Activated CD8-positive, alpha-beta T cell treated with anti-CD3 and anti-CD28 coated beads for 36 hours (primary cell): ENCODE measurements at regions not wholly inside any gene's neighbourhood (a gene's known extent, or its start where the extent isn't known, plus 50 kb on each side); places are given as distances from the start of the nearest gene placed in this dataset.

Source experiments
- ATAC-seq: fragments of 200-7000 bp; cut with Tn5 transposase; one replicate; pipeline ENCODE4 v1.10.0; 2021; ENCODE audit warnings: mild to moderate bottlenecking, moderate library complexity
- CTCF ChIA-PET: fragments of 350-600 bp; sonication (Branson Sonifier 250); formaldehyde crosslinking; loops from one replicate; lab custom pipeline; 2021; ENCODE audit warnings: antibody characterized with exemption; lab: Charles Lee
- POLR2A ChIA-PET: fragments of 350-600 bp; sonication (Branson Sonifier 250); formaldehyde crosslinking; loops from one replicate; lab custom pipeline; 2021; ENCODE audit warnings: antibody characterized with exemption; lab: Charles Lee
- DNase-seq: peaks from one replicate; pipeline ENCODE4 v3.0.0-alpha.2; 2020
- H3K27ac Mint-ChIP-seq: one replicate; pipeline ENCODE4 v1.8.0; 2021; ENCODE audit warnings: mild to moderate bottlenecking, mixed read lengths
- H3K27me3 Mint-ChIP-seq: one replicate; pipeline ENCODE4 v1.8.0; 2021; ENCODE audit warnings: mixed read lengths
- H3K36me3 Mint-ChIP-seq: one replicate; pipeline ENCODE4 v1.8.0; 2021; ENCODE audit warnings: low read depth, mixed read lengths
- H3K4me1 Mint-ChIP-seq: one replicate; pipeline ENCODE4 v1.8.0; 2021; ENCODE audit warnings: low read depth, mixed read lengths
- H3K4me3 Mint-ChIP-seq: one replicate; pipeline ENCODE4 v1.8.0; 2021; ENCODE audit warnings: mild to moderate bottlenecking, moderate library complexity, mixed read lengths
- H3K9me3 Mint-ChIP-seq: one replicate; pipeline ENCODE4 v1.8.0; 2021; ENCODE audit warnings: mixed read lengths
- CTCF ChIP-seq: fragments of 200-600 bp; IDR thresholded peaks from one replicate; pipeline ENCODE4 v1.8.0; 2022; ENCODE audit warnings: antibody characterized with exemption, mild to moderate bottlenecking
- intact Hi-C: fragments of 100-400 bp; cut with micrococcal nuclease; formaldehyde crosslinking; loops from one replicate; pipeline ENCODE4 v1.10.0; 2022

- intact Hi-C loops, result no loop called here
- Mint-ChIP-seq H3K36me3 (no peaks in the 10 kb centered on the region), H3K27me3 (no peaks in the 10 kb centered on the region), H3K4me1 (no peaks in the 10 kb centered on the region), H3K27ac (no peak overlapping the region), H3K4me3 (no peak overlapping the region), H3K9me3 (peaks cover 5% of the 10 kb centered on the region)
- no peak for TF ChIP-seq CTCF
- CTCF ChIA-PET, result no interaction called here
- no peak for DNase-seq
- POLR2A ChIA-PET, result no interaction called here
- no peak for ATAC-seq
Measured at GRCh38 chr12:78530100-78530765, 334.3 kb upstream of the SYT1 start.

- Mint-ChIP-seq H3K36me3 (no peaks in the 10 kb centered on the region), H3K27me3 (no peaks in the 10 kb centered on the region), H3K9me3 (peaks cover 3% of the 10 kb centered on the region), H3K27ac (no peak overlapping the region), H3K4me3 (no peak overlapping the region), H3K4me1 (no peaks in the 10 kb centered on the region)
- intact Hi-C loops, result no loop called here
- DNase-seq (no peak), ATAC-seq (no peak)
- TF ChIP-seq CTCF, result no peak
- ChIA-PET POLR2A (no interaction called here), CTCF (no interaction called here)
Measured at GRCh38 chr12:78531831-78532458, 332.6 kb upstream of the SYT1 start.

GRCh38 chr12:78534311-78534710 is 330.3 kb upstream of the SYT1 start:
- H3K4me3 Mint-ChIP-seq, result no peak overlapping the region
- H3K27me3 Mint-ChIP-seq, result no peaks in the 10 kb centered on the region
- ATAC-seq, result no peak

GRCh38 chr12:78540606-78541336 is 323.8 kb upstream of the SYT1 start:
- ChIA-PET POLR2A (no interaction called here), CTCF (no interaction called here)
- ATAC-seq (no peak), DNase-seq (no peak)
- no peak overlapping the region for H3K27ac Mint-ChIP-seq
- H3K9me3 Mint-ChIP-seq, result peaks cover 3% of the 10 kb centered on the region
- H3K4me3 Mint-ChIP-seq, result no peak overlapping the region
- H3K27me3 Mint-ChIP-seq, result no peaks in the 10 kb centered on the region
- no peaks in the 10 kb centered on the region for H3K36me3 Mint-ChIP-seq
- intact Hi-C loops, result no loop called here
- no peak for TF ChIP-seq CTCF
- H3K4me1 Mint-ChIP-seq, result no peaks in the 10 kb centered on the region

More at GRCh38 chr12:78534311-78534710, 330.3 kb upstream of the SYT1 start:
- CTCF ChIA-PET, result no interaction called here
- intact Hi-C loops, result no loop called here
- POLR2A ChIA-PET, result no interaction called here
- no peaks in the 10 kb centered on the region for H3K4me1 Mint-ChIP-seq
- no peak for TF ChIP-seq CTCF
- no peak for DNase-seq
- H3K27ac Mint-ChIP-seq, result no peak overlapping the region
- H3K9me3 Mint-ChIP-seq, result peaks cover 4% of the 10 kb centered on the region
- H3K36me3 Mint-ChIP-seq, result no peaks in the 10 kb centered on the region

- H3K9me3 Mint-ChIP-seq, result peaks cover 2% of the 10 kb centered on the region
- intact Hi-C loops, result no loop called here
- H3K4me3 Mint-ChIP-seq, result no peak overlapping the region
- no peak for TF ChIP-seq CTCF
- H3K4me1 Mint-ChIP-seq, result no peaks in the 10 kb centered on the region
- CTCF ChIA-PET, result no interaction called here
- DNase-seq (no peak), ATAC-seq (no peak)
- H3K36me3 Mint-ChIP-seq, result no peaks in the 10 kb centered on the region
- no peak overlapping the region for H3K27ac Mint-ChIP-seq
- POLR2A ChIA-PET, result no interaction called here
- H3K27me3 Mint-ChIP-seq, result no peaks in the 10 kb centered on the region
Measured at GRCh38 chr12:78550831-78551230, 313.7 kb upstream of the SYT1 start.
